Smooth muscle cell (in vitro differentiated cells): ENCODE measurements at regions not wholly inside any gene's neighbourhood (a gene's known extent, or its start where the extent isn't known, plus 50 kb on each side); places are given as distances from the start of the nearest gene placed in this dataset.
A peak's percentile ranks its signal among the peaks of the same experiment; 100 is the strongest.

ENCODE experiments used
- DNase-seq: peaks from one replicate; lab custom pipeline; 2025; ENCODE audit not compliant: unreplicated experiment; lab: John Stamatoyannopoulos, UW
- H2AFZ ChIP-seq: fragments of 200-600 bp; sonication (generic); 2 replicates; pipeline ENCODE4 v1.6.0; 2016; ENCODE audit warnings: antibody characterized with exemption, low read depth, mild to moderate bottlenecking
- H3F3A ChIP-seq: fragments of 200-600 bp; sonication (generic); 2 replicates; pipeline ENCODE4 v1.6.0; 2017; ENCODE audit warnings: antibody characterized with exemption, low read depth
- H3K27ac ChIP-seq: fragments of 200-600 bp; sonication (generic); 2 replicates; pipeline ENCODE4 v1.5.1; 2016; ENCODE audit warnings: low read depth, mild to moderate bottlenecking
- H3K27me3 ChIP-seq: fragments of 200-600 bp; sonication (generic); 2 replicates; pipeline ENCODE4 v1.6.1; 2016; ENCODE audit warnings: low read depth, mild to moderate bottlenecking
- H3K36me3 ChIP-seq: fragments of 200-600 bp; sonication (generic); 2 replicates; pipeline ENCODE4 v1.5.1; 2016; ENCODE audit warnings: low read depth
- H3K4me1 ChIP-seq: fragments of 200-600 bp; sonication (generic); 2 replicates; pipeline ENCODE4 v1.5.1; 2016; ENCODE audit warnings: low read depth
- H3K4me2 ChIP-seq: fragments of 200-600 bp; sonication (generic); 2 replicates; pipeline ENCODE4 v1.6.0; 2016; ENCODE audit warnings: mild to moderate bottlenecking
- H3K4me3 ChIP-seq: fragments of 200-600 bp; sonication (generic); 2 replicates; pipeline ENCODE4 v1.5.1; 2016; ENCODE audit warnings: mild to moderate bottlenecking
- H3K79me2 ChIP-seq: fragments of 200-600 bp; sonication (generic); 2 replicates; pipeline ENCODE4 v1.6.0; 2016; ENCODE audit warnings: low read depth, mild to moderate bottlenecking
- H3K9ac ChIP-seq: fragments of 200-600 bp; sonication (generic); 2 replicates; pipeline ENCODE4 v1.6.0; 2016; ENCODE audit warnings: low read depth
- H3K9me3 ChIP-seq: fragments of 200-600 bp; sonication (generic); replicated peaks from 2 replicates; pipeline ENCODE4 v1.5.1; 2016; ENCODE audit warnings: low read depth
- H4K20me1 ChIP-seq: fragments of 200-600 bp; sonication (generic); 2 replicates; pipeline ENCODE4 v1.6.0; 2016; ENCODE audit warnings: low read depth
- WGBS: methylation state at CpG from one replicate; pipeline ENCODE4 v1.1.7; 2016; ENCODE audit warnings: low lambda C conversion rate; 5-methylcytosine and 5-hydroxymethylcytosine counted together
- TF ChIP-seq, protein P1 (sequence below): fragments of 200-600 bp; sonication (generic); IDR thresholded peaks from 2 replicates; pipeline ENCODE4 v1.5.1; 2017; ENCODE audit warnings: borderline replicate concordance, mild to moderate bottlenecking, antibody characterized with exemption; ENCODE audit not compliant: insufficient read depth, poor library complexity, severe bottlenecking

DNA sequence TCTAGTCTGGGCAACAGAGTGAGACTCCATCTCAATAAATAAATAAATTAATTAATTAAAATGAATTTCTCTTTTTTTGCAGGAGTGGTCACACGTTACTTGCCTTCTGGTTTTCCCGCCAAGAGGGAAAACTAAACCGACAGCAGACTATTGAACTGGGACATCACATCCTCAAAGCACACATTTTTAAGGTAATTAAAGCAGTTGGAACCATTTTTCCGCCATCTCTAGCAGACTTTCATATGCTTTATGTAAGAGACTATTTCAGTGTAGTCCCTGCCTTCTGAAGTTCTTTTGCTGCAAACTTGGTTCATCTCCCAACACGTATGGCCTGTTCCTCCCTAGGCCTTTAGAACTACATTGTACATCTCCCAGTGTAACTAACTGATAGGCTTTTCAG, 66.5 kb downstream of the CYB561 start:
- no peaks in the 10 kb centered on the region for H4K20me1 ChIP-seq
- no peak overlapping the region for H3K27ac ChIP-seq
- WGBS, result 95% methylated on average over 5 of the region's 5 CpGs
- H3K9me3 ChIP-seq, result no peaks in the 10 kb centered on the region
- no peak overlapping the region for H3K4me2 ChIP-seq
- no peak for DNase-seq
- no peak overlapping the region for H3K4me3 ChIP-seq
- no peak overlapping the region for H3K9ac ChIP-seq
- TF ChIP-seq, protein P1, sequence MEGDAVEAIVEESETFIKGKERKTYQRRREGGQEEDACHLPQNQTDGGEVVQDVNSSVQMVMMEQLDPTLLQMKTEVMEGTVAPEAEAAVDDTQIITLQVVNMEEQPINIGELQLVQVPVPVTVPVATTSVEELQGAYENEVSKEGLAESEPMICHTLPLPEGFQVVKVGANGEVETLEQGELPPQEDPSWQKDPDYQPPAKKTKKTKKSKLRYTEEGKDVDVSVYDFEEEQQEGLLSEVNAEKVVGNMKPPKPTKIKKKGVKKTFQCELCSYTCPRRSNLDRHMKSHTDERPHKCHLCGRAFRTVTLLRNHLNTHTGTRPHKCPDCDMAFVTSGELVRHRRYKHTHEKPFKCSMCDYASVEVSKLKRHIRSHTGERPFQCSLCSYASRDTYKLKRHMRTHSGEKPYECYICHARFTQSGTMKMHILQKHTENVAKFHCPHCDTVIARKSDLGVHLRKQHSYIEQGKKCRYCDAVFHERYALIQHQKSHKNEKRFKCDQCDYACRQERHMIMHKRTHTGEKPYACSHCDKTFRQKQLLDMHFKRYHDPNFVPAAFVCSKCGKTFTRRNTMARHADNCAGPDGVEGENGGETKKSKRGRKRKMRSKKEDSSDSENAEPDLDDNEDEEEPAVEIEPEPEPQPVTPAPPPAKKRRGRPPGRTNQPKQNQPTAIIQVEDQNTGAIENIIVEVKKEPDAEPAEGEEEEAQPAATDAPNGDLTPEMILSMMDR, result no peak
- peaks cover 3% of the 10 kb centered on the region for H3F3A ChIP-seq
- H3K79me2 ChIP-seq, result no peaks in the 10 kb centered on the region
- no peaks in the 10 kb centered on the region for H3K27me3 ChIP-seq
- H3K36me3 ChIP-seq, result no peaks in the 10 kb centered on the region
- no peak overlapping the region for H2AFZ ChIP-seq
- no peaks in the 10 kb centered on the region for H3K4me1 ChIP-seq

DNA sequence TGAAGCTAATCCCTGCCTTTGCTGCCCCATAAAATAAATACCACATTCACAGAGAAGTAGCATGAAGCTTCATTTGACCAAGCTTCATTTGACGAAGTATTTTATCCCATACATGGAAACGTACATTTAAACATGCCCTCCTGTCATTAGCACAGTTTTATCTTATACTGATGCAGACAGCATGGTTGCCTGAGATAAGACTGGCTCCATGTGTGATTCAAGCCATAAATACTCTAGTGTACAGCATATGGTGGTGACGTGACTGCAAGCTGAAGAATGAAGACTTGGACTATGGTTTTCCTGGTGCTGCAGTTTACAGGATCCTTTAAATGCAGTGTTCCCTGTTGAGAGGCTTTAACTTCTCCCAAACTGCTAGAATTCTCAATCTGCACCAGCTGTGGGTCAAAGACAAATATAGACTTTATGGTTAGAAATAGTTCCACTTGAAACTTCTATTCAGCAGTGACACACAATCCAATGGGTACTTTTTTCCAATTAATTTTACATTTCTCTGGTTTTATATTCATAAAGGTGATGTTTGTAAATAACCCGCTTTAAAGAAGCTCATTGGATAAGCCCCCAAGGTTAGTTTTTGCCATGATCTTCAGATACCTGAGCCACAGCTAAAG, 64.9 kb downstream of the CYB561 start:
- no peak for DNase-seq
- Histone ChIP-seq H3K9me3 (no peaks in the 10 kb centered on the region), H3K79me2 (no peaks in the 10 kb centered on the region), H2AFZ (no peak overlapping the region), H4K20me1 (no peaks in the 10 kb centered on the region), H3K4me1 (no peaks in the 10 kb centered on the region), H3K27me3 (no peaks in the 10 kb centered on the region), H3K36me3 (no peaks in the 10 kb centered on the region), H3F3A (peaks cover 3% of the 10 kb centered on the region), H3K4me2 (peak overlapping the region; percentile 34), H3K27ac (peak overlapping the region; percentile 65), H3K4me3 (no peak overlapping the region), H3K9ac (no peak overlapping the region)
- WGBS, result 38% methylated on average over 4 of the region's 4 CpGs
- TF ChIP-seq, protein P1, result no peak

DNA sequence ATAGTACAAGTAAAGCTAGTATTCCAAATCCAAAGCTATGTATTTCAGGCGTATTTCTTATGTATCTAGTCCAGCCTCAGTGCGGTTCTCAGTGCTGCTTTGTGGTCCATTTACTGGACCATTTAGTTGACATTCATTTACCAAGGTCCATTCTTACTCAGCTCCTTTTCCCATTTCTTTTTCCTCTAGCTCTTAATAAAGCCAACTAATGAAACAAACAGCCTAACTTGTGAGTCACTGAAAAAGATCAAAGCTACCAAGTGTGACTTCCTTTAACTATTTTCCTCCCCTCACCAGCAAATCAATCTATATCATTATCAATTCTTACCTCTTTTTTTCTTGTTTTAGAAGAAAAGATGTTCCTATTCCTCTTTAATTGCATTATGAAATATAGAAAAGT, 64.0 kb downstream of the CYB561 start:
- DNase-seq, result no peak
- H2AFZ ChIP-seq, result no peak overlapping the region
- H3K79me2 ChIP-seq, result no peaks in the 10 kb centered on the region
- no peaks in the 10 kb centered on the region for H3K4me1 ChIP-seq
- H4K20me1 ChIP-seq, result no peaks in the 10 kb centered on the region
- no peak overlapping the region for H3K9ac ChIP-seq
- TF ChIP-seq, protein P1, result no peak
- H3K27ac ChIP-seq, result peak overlapping the region; percentile 65
- H3K27me3 ChIP-seq, result no peaks in the 10 kb centered on the region
- no peak overlapping the region for H3K4me3 ChIP-seq
- 90% methylated on average over 2 of the region's 2 CpGs for WGBS
- H3F3A ChIP-seq, result peaks cover 3% of the 10 kb centered on the region
- peak overlapping the region; percentile 34 for H3K4me2 ChIP-seq
- H3K36me3 ChIP-seq, result no peaks in the 10 kb centered on the region
- H3K9me3 ChIP-seq, result no peaks in the 10 kb centered on the region
